LNCaP clone FGC (cell line): ENCODE measurements at regions not wholly inside any gene's neighbourhood (a gene's known extent, or its start where the extent isn't known, plus 50 kb on each side); places are given as distances from the start of the nearest gene placed in this dataset.
"Not testable (repeated sequence)": the region's sequence is repeated elsewhere in the genome, so short reads cannot be mapped to it uniquely, and the experiment has no call there.

ENCODE experiments used
- DNase-seq: peaks from one replicate; pipeline ENCODE4 v3.0.0-alpha.2; 2011; ENCODE audit warnings: low read depth
- H3K4me3 ChIP-seq: 2 replicates; pipeline ENCODE4 v1.5.1; 2011; ENCODE audit warnings: mild to moderate bottlenecking, low read depth, low read length, control low read depth
- CTCF ChIP-seq: IDR thresholded peaks from 2 replicates; pipeline ENCODE4 v1.5.1; 2012; ENCODE audit warnings: mild to moderate bottlenecking; ENCODE audit not compliant: control insufficient read depth, insufficient read depth; ENCODE audit errors: extremely low read depth

GRCh38 chr10:101280511-101280910 is 51.2 kb upstream of the LBX1 start:
- no peak for TF ChIP-seq CTCF
- no peak overlapping the region for H3K4me3 ChIP-seq
- DNase-seq: no peak

- not testable (repeated sequence) for DNase-seq, H3K4me3 ChIP-seq
These were observed 51.7 kb upstream of the LBX1 start for GRCh38 chr10:101280921-101281320.

- no peak for TF ChIP-seq CTCF
- H3K4me3 ChIP-seq: no peak overlapping the region
- DNase-seq: no peak
These were observed 53.7 kb upstream of the LBX1 start for GRCh38 chr10:101282947-101283346.

DNA sequence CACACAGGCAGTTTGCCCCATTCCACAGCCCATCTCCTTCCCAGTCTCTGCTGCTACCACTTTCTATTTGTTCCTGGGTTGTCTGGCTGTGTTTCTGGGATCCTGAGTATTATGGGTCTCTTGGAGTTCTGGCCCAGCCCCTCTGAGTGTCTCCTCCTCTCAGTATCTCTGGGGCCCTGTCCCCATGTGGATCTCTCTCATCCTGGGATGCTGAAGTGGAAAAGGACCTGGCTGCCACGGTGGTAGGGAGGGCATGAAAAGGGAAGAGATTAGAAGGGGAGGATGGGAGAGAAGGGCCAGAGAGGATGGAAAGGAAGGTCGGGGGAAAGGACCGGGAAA is 54.5 kb upstream of the LBX1 start:
- TF ChIP-seq CTCF: no peak
- no peak for DNase-seq
- no peak overlapping the region for H3K4me3 ChIP-seq

GRCh38 chr10:101284101-101284743 is 55.0 kb upstream of the LBX1 start:
- DNase-seq: no peak
- TF ChIP-seq CTCF: no peak
- H3K4me3 ChIP-seq: no peak overlapping the region

GRCh38 chr10:101284744-101285463 is 55.6 kb upstream of the LBX1 start:
- no peak for DNase-seq
- no peak for TF ChIP-seq CTCF
- no peak overlapping the region for H3K4me3 ChIP-seq

GRCh38 chr10:101285519-101286070 is 56.3 kb upstream of the LBX1 start:
- H3K4me3 ChIP-seq: no peak overlapping the region
- DNase-seq: no peak
- TF ChIP-seq CTCF: no peak
